ENCODE measurements at regions not wholly inside any gene's neighbourhood (a gene's known extent, or its start where the extent isn't known, plus 50 kb on each side); places are given as distances from the start of the nearest gene placed in this dataset.

DNA sequence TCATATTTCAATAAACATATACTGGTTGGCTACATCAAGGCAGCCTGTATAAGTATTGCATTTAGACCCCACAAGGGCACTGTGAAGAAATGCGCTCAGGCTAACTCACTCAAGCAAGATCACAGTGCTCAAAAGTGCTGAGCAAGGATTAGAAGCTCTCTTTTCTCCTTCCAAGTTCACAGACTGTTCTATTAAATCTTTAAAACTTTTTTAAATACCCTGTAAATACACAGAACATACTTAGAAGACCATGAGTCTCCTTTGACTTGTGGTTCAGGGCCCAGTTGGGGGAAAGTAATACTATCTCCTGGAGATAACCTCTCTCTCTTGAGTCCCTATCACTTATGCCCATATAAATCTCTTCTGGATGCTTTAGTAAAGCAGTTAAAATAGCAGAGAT lies 152.9 kb downstream of the SP3 start:
- TF ChIP-seq, protein P1, sequence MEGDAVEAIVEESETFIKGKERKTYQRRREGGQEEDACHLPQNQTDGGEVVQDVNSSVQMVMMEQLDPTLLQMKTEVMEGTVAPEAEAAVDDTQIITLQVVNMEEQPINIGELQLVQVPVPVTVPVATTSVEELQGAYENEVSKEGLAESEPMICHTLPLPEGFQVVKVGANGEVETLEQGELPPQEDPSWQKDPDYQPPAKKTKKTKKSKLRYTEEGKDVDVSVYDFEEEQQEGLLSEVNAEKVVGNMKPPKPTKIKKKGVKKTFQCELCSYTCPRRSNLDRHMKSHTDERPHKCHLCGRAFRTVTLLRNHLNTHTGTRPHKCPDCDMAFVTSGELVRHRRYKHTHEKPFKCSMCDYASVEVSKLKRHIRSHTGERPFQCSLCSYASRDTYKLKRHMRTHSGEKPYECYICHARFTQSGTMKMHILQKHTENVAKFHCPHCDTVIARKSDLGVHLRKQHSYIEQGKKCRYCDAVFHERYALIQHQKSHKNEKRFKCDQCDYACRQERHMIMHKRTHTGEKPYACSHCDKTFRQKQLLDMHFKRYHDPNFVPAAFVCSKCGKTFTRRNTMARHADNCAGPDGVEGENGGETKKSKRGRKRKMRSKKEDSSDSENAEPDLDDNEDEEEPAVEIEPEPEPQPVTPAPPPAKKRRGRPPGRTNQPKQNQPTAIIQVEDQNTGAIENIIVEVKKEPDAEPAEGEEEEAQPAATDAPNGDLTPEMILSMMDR (IDR thresholded peaks at IDR 0.05; ENCODE audit: poor library complexity, severe bottlenecking) = no peak
- no peak for TF ChIP-seq TAF1 (IDR thresholded peaks at IDR 0.05; ENCODE audit: low read depth)

Measured in neural cell (in vitro differentiated cells).